ENCODE measurements at regions not wholly inside any gene's neighbourhood (a gene's known extent, or its start where the extent isn't known, plus 50 kb on each side); places are given as distances from the start of the nearest gene placed in this dataset.

DNA sequence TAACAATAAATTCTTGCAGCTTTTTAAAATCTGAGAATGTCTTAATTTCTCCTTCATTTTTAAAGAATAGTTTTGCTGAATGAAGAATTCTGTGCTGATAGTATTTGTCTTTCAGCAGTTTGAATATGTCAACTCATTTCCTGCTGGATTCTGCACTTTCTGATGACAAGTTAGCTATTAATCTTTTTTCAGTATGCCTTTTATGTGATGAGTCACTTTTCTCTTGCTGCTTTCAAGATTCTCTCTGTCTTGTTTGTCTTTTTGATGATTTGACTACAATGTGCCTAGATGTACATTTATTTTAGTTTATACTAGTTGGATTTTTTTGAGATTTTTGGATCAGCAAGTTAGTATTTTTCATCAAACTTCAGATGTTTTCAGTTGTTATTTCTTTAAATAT lies 87.9 kb upstream of the AVPR1A start:
- TF ChIP-seq CTCF (conservative IDR thresholded peaks at IDR 0.05; ENCODE audit: low read depth, low read length) (no peak), POLR2A (IDR thresholded peaks at IDR 0.05; ENCODE audit: low read depth, low read length) (no peak), USF2 (IDR thresholded peaks at IDR 0.05; ENCODE audit: low read depth, low read length) (no peak)
